ENCODE measurements at regions not wholly inside any gene's neighbourhood (a gene's known extent, or its start where the extent isn't known, plus 50 kb on each side); places are given as distances from the start of the nearest gene placed in this dataset.

- H3K4me3 ChIP-seq (replicated peaks in 1 of 3; ENCODE audit: insufficient read depth in 1 of 3, low read depth in 2 of 3, low read length in 3 of 3): no peak overlapping the region
- H3K4me2 ChIP-seq (ENCODE audit: low read depth, low read length): no peak overlapping the region
- ChIA-PET CTCF (ENCODE audit: low intra/inter-chr PET ratio, low total read pairs) (no interaction called here), POLR2A (no interaction called here)
- H3K9ac ChIP-seq (ENCODE audit: insufficient read depth, low read depth, low read length): no peak overlapping the region
- H3K79me2 ChIP-seq (ENCODE audit: insufficient read depth, low read length): no peaks in the 10 kb centered on the region
- H3K9me3 ChIP-seq (ENCODE audit: low read length): no peaks in the 10 kb centered on the region
- no peaks in the 10 kb centered on the region for H4K20me1 ChIP-seq (ENCODE audit: insufficient read depth, low read length)
- no peaks in the 10 kb centered on the region for H3K27me3 ChIP-seq (ENCODE audit: control insufficient read depth in 1 of 2, insufficient read depth in 2 of 2, low read length in 2 of 2)
- 13% methylated on average over 1 of the region's 1 CpG for WGBS (ENCODE audit: low lambda C conversion rate)
- DNase-seq (ENCODE audit: low spot score) (no peak), ATAC-seq (no peak), FAIRE-seq (no peak)
- no peak overlapping the region for H2AFZ ChIP-seq (ENCODE audit: low read length)
- TF ChIP-seq KMT2B (CRISPR knock-in tag; IDR thresholded peaks at IDR 0.05) (no peak), FOXP4 (CRISPR knock-in tag; IDR thresholded peaks at IDR 0.05) (no peak), ZNF841 (CRISPR knock-in tag; IDR thresholded peaks at IDR 0.05; ENCODE audit: borderline replicate concordance) (no peak), IKZF5 (CRISPR knock-in tag; IDR thresholded peaks at IDR 0.05) (no peak), ZNF691 (CRISPR knock-in tag; IDR thresholded peaks at IDR 0.05; ENCODE audit: borderline replicate concordance, low read depth) (no peak), TARDBP (CRISPR knock-in tag; IDR thresholded peaks at IDR 0.05) (no peak), MTA3 (CRISPR knock-in tag; IDR thresholded peaks at IDR 0.05) (no peak), HDAC1 (CRISPR knock-in tag; IDR thresholded peaks at IDR 0.05) (no peak), MZF1 (CRISPR knock-in tag; IDR thresholded peaks at IDR 0.05; ENCODE audit: borderline replicate concordance) (no peak), ZNF777 (CRISPR knock-in tag; IDR thresholded peaks at IDR 0.05) (no peak), NFRKB (IDR thresholded peaks at IDR 0.05) (no peak), ZBTB7A (CRISPR knock-in tag; IDR thresholded peaks at IDR 0.05) (no peak), CC2D1A (CRISPR knock-in tag; IDR thresholded peaks at IDR 0.05) (no peak), FOXM1 (CRISPR knock-in tag; IDR thresholded peaks at IDR 0.05) (no peak), NFKBIZ (CRISPR knock-in tag; IDR thresholded peaks at IDR 0.05) (no peak), MED13 (CRISPR knock-in tag; IDR thresholded peaks at IDR 0.05) (no peak), CSRNP2 (CRISPR knock-in tag; conservative IDR thresholded peaks at IDR 0.05; ENCODE audit: low read depth) (no peak), ZNF383 (CRISPR knock-in tag; IDR thresholded peaks at IDR 0.05; ENCODE audit: borderline replicate concordance) (no peak)
- no peaks in the 10 kb centered on the region for H3K36me3 ChIP-seq (replicated peaks in 1 of 2; ENCODE audit: control insufficient read depth in 1 of 2, insufficient read depth in 2 of 2, low read length in 2 of 2)
- in situ Hi-C loops (cut with HindIII; ENCODE audit: extremely low pct_ligation_motif_present, low pct_unique_long_range_greater_than_20kb): no loop called here
- H3K27ac ChIP-seq (ENCODE audit: extremely low read length, insufficient read depth, low read length): no peak overlapping the region
- BruUV-seq (replicated peaks): no TSS peak
- peaks cover 16% of the 10 kb centered on the region for H3K4me1 ChIP-seq (ENCODE audit: insufficient read depth, low read length)
- intact Hi-C loops (cut with micrococcal nuclease; ENCODE audit: unreplicated experiment): loop anchor here (5.0 kb wide), 1 partner anchor 77 kb away; the partner anchor contains the start of gene DCBLD2
These were observed 77.8 kb upstream of the DCBLD2 start for GRCh38 chr3:98979296-98979695.

Measured in HepG2 (cell line).